GM23248 (cell line): ENCODE measurements at regions not wholly inside any gene's neighbourhood (a gene's known extent, or its start where the extent isn't known, plus 50 kb on each side); places are given as distances from the start of the nearest gene placed in this dataset.

Source experiments
- DNase-seq: peaks from one replicate; pipeline ENCODE4 v3.0.0-alpha.2; 2015
- H2AFZ ChIP-seq: fragments of 200-600 bp; sonication (generic); 2 replicates; pipeline ENCODE4 v1.6.1; 2016; ENCODE audit warnings: antibody characterized with exemption
- H3F3A ChIP-seq: fragments of 200-600 bp; sonication (generic); 2 replicates; pipeline ENCODE4 v1.6.1; 2016; ENCODE audit warnings: mild to moderate bottlenecking, antibody characterized with exemption, mixed run types; ENCODE audit not compliant: insufficient read depth
- H3K27ac ChIP-seq: fragments of 200-600 bp; sonication (generic); 2 replicates; pipeline ENCODE4 v1.5.1; 2016; ENCODE audit warnings: mild to moderate bottlenecking
- H3K27me3 ChIP-seq: fragments of 200-600 bp; sonication (generic); replicated peaks from 2 replicates; pipeline ENCODE4 v1.6.1; 2016; ENCODE audit warnings: mild to moderate bottlenecking; ENCODE audit not compliant: insufficient read depth
- H3K36me3 ChIP-seq: fragments of 200-600 bp; sonication (generic); 2 replicates; pipeline ENCODE4 v1.6.1; 2016; ENCODE audit warnings: low read depth, mild to moderate bottlenecking
- H3K4me1 ChIP-seq: fragments of 200-600 bp; sonication (generic); 2 replicates; pipeline ENCODE4 v1.6.1; 2016; ENCODE audit warnings: mild to moderate bottlenecking; ENCODE audit not compliant: insufficient read depth
- H3K4me2 ChIP-seq: fragments of 200-600 bp; sonication (generic); one replicate; pipeline ENCODE4 v1.6.1; 2016; ENCODE audit warnings: mild to moderate bottlenecking; ENCODE audit not compliant: unreplicated experiment
- H3K4me3 ChIP-seq: fragments of 200-600 bp; sonication (generic); 2 replicates; pipeline ENCODE4 v1.5.1; 2016; ENCODE audit warnings: mild to moderate bottlenecking
- H3K79me2 ChIP-seq: fragments of 200-600 bp; sonication (generic); 2 replicates; pipeline ENCODE4 v1.6.1; 2016; ENCODE audit warnings: mild to moderate bottlenecking; ENCODE audit not compliant: insufficient read depth
- H3K9ac ChIP-seq: fragments of 200-600 bp; sonication (generic); 2 replicates; pipeline ENCODE4 v1.6.1; 2016; ENCODE audit warnings: mild to moderate bottlenecking
- H3K9me2 ChIP-seq: fragments of 200-600 bp; sonication (generic); 2 replicates; pipeline ENCODE4 v1.6.1; 2016; ENCODE audit warnings: mixed run types, mild to moderate bottlenecking, moderate library complexity; ENCODE audit not compliant: insufficient read depth
- H3K9me3 ChIP-seq: fragments of 200-600 bp; sonication (generic); one replicate; pipeline ENCODE4 v1.6.1; 2017; ENCODE audit warnings: low read depth
- H4K20me1 ChIP-seq: fragments of 200-600 bp; sonication (generic); 2 replicates; pipeline ENCODE4 v1.6.0; 2016; ENCODE audit not compliant: insufficient read depth
- EZH2 ChIP-seq: fragments of 200-600 bp; sonication (generic); IDR thresholded peaks from 2 replicates; pipeline ENCODE4 v1.6.1; 2018; ENCODE audit warnings: antibody characterized with exemption, mild to moderate bottlenecking; ENCODE audit not compliant: insufficient read depth, poor library complexity, severe bottlenecking
- EZH2phosphoT487 ChIP-seq: fragments of 200-600 bp; sonication (generic); IDR thresholded peaks from 2 replicates; pipeline ENCODE4 v1.6.1; 2018; ENCODE audit warnings: antibody characterized with exemption, moderate library complexity, mild to moderate bottlenecking, low read depth; ENCODE audit not compliant: insufficient read depth
- whole genome bisulfite sequencing, 2 experiments: methylation state at CpG; one replicate each; pipeline ENCODE4 v1.1.6; 2015 to 2017; ENCODE audit warnings: low lambda C conversion rate in 2 of 2, low coverage in 1 of 2; ENCODE audit errors: missing lambda C conversion rate in 2 of 2; 5-methylcytosine and 5-hydroxymethylcytosine counted together
- in situ Hi-C: fragments of 300-500 bp; cut with MboI; formaldehyde crosslinking; loops from 2 replicates; pipeline ENCODE4 v1.15.0; 2020

- Histone ChIP-seq H3K79me2 (no peaks in the 10 kb centered on the region), H3K4me3 (no peak overlapping the region), H4K20me1 (no peaks in the 10 kb centered on the region), H3F3A (no peaks in the 10 kb centered on the region), H3K36me3 (no peaks in the 10 kb centered on the region), H2AFZ (no peak overlapping the region), H3K9ac (no peak overlapping the region), H3K27ac (no peak overlapping the region), H3K4me1 (peaks cover 12% of the 10 kb centered on the region; the same call in 1 of the 2 replicates), H3K4me2 (no peak overlapping the region), H3K27me3 (no peaks in the 10 kb centered on the region), H3K9me3 (no peaks in the 10 kb centered on the region), H3K9me2 (no peaks in the 10 kb centered on the region)
- in situ Hi-C loops = no loop called here
- TF ChIP-seq EZH2phosphoT487 (no peak), EZH2 (no peak)
- DNase-seq = no peak
- 97% methylated on average over 1 of the region's 1 CpG for WGBS, 2 experiments
These were observed 177.4 kb upstream of the IL15 start for GRCh38 chr4:141459020-141459419.

- Histone ChIP-seq H3K9ac (no peak overlapping the region), H3F3A (no peaks in the 10 kb centered on the region), H3K27ac (no peak overlapping the region), H2AFZ (no peak overlapping the region), H3K36me3 (no peaks in the 10 kb centered on the region), H3K4me1 (peaks cover 5% of the 10 kb centered on the region; the same call in 1 of the 2 replicates), H3K79me2 (no peaks in the 10 kb centered on the region), H3K9me2 (no peaks in the 10 kb centered on the region), H3K4me3 (no peak overlapping the region), H3K27me3 (no peaks in the 10 kb centered on the region), H3K9me3 (no peaks in the 10 kb centered on the region), H4K20me1 (no peaks in the 10 kb centered on the region), H3K4me2 (no peak overlapping the region)
- TF ChIP-seq EZH2 (no peak), EZH2phosphoT487 (no peak)
- DNase-seq = peak; percentile 57
- 64 to 76% methylated on average over 2 of the region's 2 CpGs for WGBS, 2 experiments
- in situ Hi-C loops = no loop called here
These were observed 174.0 kb upstream of the IL15 start for GRCh38 chr4:141462361-141462760.

GRCh38 chr4:141463678-141464077 is 172.7 kb upstream of the IL15 start:
- Histone ChIP-seq H3K4me3 (no peak overlapping the region), H3K79me2 (no peaks in the 10 kb centered on the region), H4K20me1 (no peaks in the 10 kb centered on the region), H3K9ac (no peak overlapping the region), H3K9me2 (no peaks in the 10 kb centered on the region), H3K27ac (no peak overlapping the region), H3K36me3 (no peaks in the 10 kb centered on the region), H3K4me1 (peaks cover 2% of the 10 kb centered on the region; the same call in 1 of the 2 replicates), H3K4me2 (no peak overlapping the region), H3F3A (no peaks in the 10 kb centered on the region), H2AFZ (no peak overlapping the region), H3K27me3 (no peaks in the 10 kb centered on the region), H3K9me3 (no peaks in the 10 kb centered on the region)
- DNase-seq = no peak
- WGBS, 2 experiments = 27 to 32% methylated on average over 2 of the region's 2 CpGs
- no peak for TF ChIP-seq EZH2phosphoT487
- TF ChIP-seq EZH2 = no peak
- in situ Hi-C loops = no loop called here

GRCh38 chr4:141464366-141464765 is 172.0 kb upstream of the IL15 start:
- WGBS, 2 experiments = 60 to 65% methylated on average over 1 of the region's 1 CpG
- Histone ChIP-seq H3K27me3 (no peaks in the 10 kb centered on the region), H3K9ac (no peak overlapping the region), H3K36me3 (no peaks in the 10 kb centered on the region), H3K79me2 (no peaks in the 10 kb centered on the region), H3K4me1 (peaks cover 4% of the 10 kb centered on the region), H3K4me2 (no peak overlapping the region), H3K27ac (no peak overlapping the region), H4K20me1 (no peaks in the 10 kb centered on the region), H3K4me3 (no peak overlapping the region), H2AFZ (no peak overlapping the region), H3K9me2 (no peaks in the 10 kb centered on the region), H3F3A (0 out of 2 replicates have a peak, but pooled peaks cover 4% of the 10 kb centered on the region), H3K9me3 (no peaks in the 10 kb centered on the region)
- no peak for DNase-seq
- in situ Hi-C loops = no loop called here
- TF ChIP-seq EZH2 (no peak), EZH2phosphoT487 (no peak)

GRCh38 chr4:141465171-141465570 is 171.2 kb upstream of the IL15 start:
- Histone ChIP-seq H3F3A (0 out of 2 replicates have a peak, but pooled peaks cover 7% of the 10 kb centered on the region), H3K9me3 (no peaks in the 10 kb centered on the region), H3K9ac (no peak overlapping the region), H3K4me2 (no peak overlapping the region), H3K27ac (no peak overlapping the region), H3K4me3 (no peak overlapping the region), H3K4me1 (peaks cover 8% of the 10 kb centered on the region), H3K9me2 (no peaks in the 10 kb centered on the region), H4K20me1 (no peaks in the 10 kb centered on the region), H2AFZ (no peak overlapping the region), H3K36me3 (no peaks in the 10 kb centered on the region), H3K79me2 (no peaks in the 10 kb centered on the region), H3K27me3 (no peaks in the 10 kb centered on the region)
- TF ChIP-seq EZH2 (no peak), EZH2phosphoT487 (no peak)
- WGBS, 2 experiments = 75 to 78% methylated on average over 6 of the region's 6 CpGs
- DNase-seq = no peak
- in situ Hi-C loops = no loop called here
